GM12878 (cell line): ENCODE measurements at regions not wholly inside any gene's neighbourhood (a gene's known extent, or its start where the extent isn't known, plus 50 kb on each side); places are given as distances from the start of the nearest gene placed in this dataset.

Experiments
- ATAC-seq: fragments of 200-7000 bp; cut with Tn5 transposase; 3 replicates; pipeline ENCODE4 v1.9.1; 2020; ENCODE audit warnings: mild to moderate bottlenecking, moderate library complexity
- BruUV-seq: library from RNA; stranded (reverse); fragments of 400-500 nt; replicated peaks from 2 replicates; lab custom pipeline; 2021; lab: Mats Ljungman, UMichigan
- CTCF ChIA-PET: fragments of 300-600 bp; sonication (Branson Sonifier 250); formaldehyde crosslinking; extraction: SDS; loops from one replicate; lab custom pipeline; 2021; ENCODE audit warnings: inconsistent platforms; lab: Yijun Ruan, JAX
- POLR2A ChIA-PET: fragments of 350-600 bp; formaldehyde crosslinking; extraction: SDS; loops from one replicate; lab custom pipeline; 2021; ENCODE audit warnings: inconsistent platforms; lab: Charles Lee
- RAD21 ChIA-PET: fragments of 300-600 bp; sonication (Branson Sonifier 250); formaldehyde crosslinking; loops from one replicate; lab custom pipeline; 2023; ENCODE audit warnings: antibody characterized with exemption; ENCODE audit not compliant: unreplicated experiment; lab: Charles Lee
- SMC1A ChIA-PET: fragments of 300-600 bp; sonication (Branson Sonifier 250); formaldehyde crosslinking; loops from one replicate; lab custom pipeline; 2023; ENCODE audit not compliant: unreplicated experiment, uncharacterized antibody; lab: Charles Lee
- DNase-seq: peaks from one replicate; pipeline ENCODE4 v3.0.0-alpha.2; 2011; ENCODE audit warnings: low read depth, low spot score
- FAIRE-seq: peaks from 3 replicates; lab custom pipeline; 2011; peaks lifted over from hg19 to GRCh38; lab: Jason Lieb, UNC
- H2AFZ ChIP-seq: 2 replicates; pipeline ENCODE4 v1.6.0; 2011; ENCODE audit warnings: low read depth, low read length, control low read depth; ENCODE audit not compliant: control insufficient read depth
- H3K27ac ChIP-seq: 2 replicates; pipeline ENCODE4 v1.5.1; 2011; ENCODE audit warnings: control low read depth; ENCODE audit not compliant: control insufficient read depth, insufficient read depth
- H3K27me3 ChIP-seq, 2 experiments: replicated peaks in 1 of 2; 2 replicates each; pipeline versions ENCODE4 v1.6.0 to v1.6.1; 2011; ENCODE audit warnings: low read length in 1 of 2; ENCODE audit not compliant: control insufficient read depth in 2 of 2, insufficient read depth in 2 of 2
- H3K36me3 ChIP-seq, 2 experiments: 2 replicates each; pipeline ENCODE4 v1.5.1; 2011; ENCODE audit warnings: low read length in 1 of 2; ENCODE audit not compliant: control insufficient read depth in 2 of 2, insufficient read depth in 2 of 2
- H3K4me1 ChIP-seq: 2 replicates; pipeline ENCODE4 v1.6.1; 2011; ENCODE audit warnings: mild to moderate bottlenecking, low read length, moderate library complexity, mixed read lengths; ENCODE audit not compliant: control insufficient read depth, insufficient read depth
- H3K4me2 ChIP-seq: 2 replicates; pipeline ENCODE4 v1.6.0; 2011; ENCODE audit warnings: control low read depth; ENCODE audit not compliant: control insufficient read depth, insufficient read depth
- H3K4me3 ChIP-seq: fragments of 200-600 bp; sonication (generic); 2 replicates; pipeline ENCODE4 v1.5.1; 2016
- H3K79me2 ChIP-seq: 2 replicates; pipeline ENCODE4 v1.6.0; 2011; ENCODE audit warnings: low read length; ENCODE audit not compliant: control insufficient read depth, insufficient read depth
- H3K9ac ChIP-seq: 2 replicates; pipeline ENCODE4 v1.8.0; 2011; ENCODE audit warnings: low read length, control low read depth, mixed read lengths; ENCODE audit not compliant: control insufficient read depth, insufficient read depth
- H3K9me3 ChIP-seq: replicated peaks from 3 replicates; pipeline ENCODE4 v1.5.1; 2011; ENCODE audit warnings: mild to moderate bottlenecking, low read length; ENCODE audit not compliant: control insufficient read depth, insufficient read depth
- H4K20me1 ChIP-seq: 2 replicates; pipeline ENCODE4 v1.6.0; 2011; ENCODE audit not compliant: control insufficient read depth, insufficient read depth
- ATF3 ChIP-seq: IDR thresholded peaks from 2 replicates; pipeline ENCODE4 v1.6.1; 2011; ENCODE audit warnings: low read depth, mild to moderate bottlenecking, low read length, moderate library complexity, borderline replicate concordance; ENCODE audit errors: extremely low read depth
- BHLHE40 ChIP-seq, 2 experiments: fragments of 450-650 bp in 1 of 2; IDR thresholded peaks; 2 replicates each; pipeline ENCODE4 v1.6.1; 2011 to 2017; ENCODE audit warnings: low read depth in 2 of 2, borderline replicate concordance in 1 of 2, improper control_type of control experiment in 1 of 2, low read length in 1 of 2, mild to moderate bottlenecking in 1 of 2
- FOXK2 ChIP-seq: fragments of 450-650 bp; IDR thresholded peaks from 2 replicates; pipeline ENCODE4 v1.6.1; 2017; ENCODE audit warnings: mild to moderate bottlenecking, moderate library complexity
- JUND ChIP-seq: IDR thresholded peaks from 2 replicates; pipeline ENCODE4 v1.6.1; 2012; ENCODE audit warnings: low read depth, mild to moderate bottlenecking, low read length, improper control_type of control experiment, moderate library complexity
- KLF5 ChIP-seq: fragments of 450-650 bp; IDR thresholded peaks from 2 replicates; pipeline ENCODE4 v1.6.1; 2014; ENCODE audit warnings: mild to moderate bottlenecking; ENCODE audit not compliant: partially characterized antibody
- SMAD5 ChIP-seq: IDR thresholded peaks from 2 replicates; pipeline ENCODE4 v1.6.1; 2016; ENCODE audit warnings: antibody characterized with exemption, low read depth
- WGBS: methylation state at CpG from one replicate; pipeline ENCODE4 v1.1.6; 2016; ENCODE audit warnings: low lambda C conversion rate; ENCODE audit not compliant: insufficient replicate concordance, insufficient coverage; ENCODE audit errors: missing lambda C conversion rate; 5-methylcytosine and 5-hydroxymethylcytosine counted together
- in situ Hi-C: fragments of 300-500 bp; cut with MboI; formaldehyde crosslinking; loops from 9 replicates; pipeline ENCODE4 v1.14.3; 2018; ENCODE audit warnings: mixed read lengths
- intact Hi-C: fragments of 100-400 bp; cut with micrococcal nuclease; formaldehyde crosslinking; loops from one replicate; pipeline ENCODE4 v1.14.2; 2022; ENCODE audit not compliant: unreplicated experiment

GRCh38 chr2:208584378-208584985, 177.9 kb downstream of the PTH2R start (continued):
- TF ChIP-seq ATF3, result no peak

- Histone ChIP-seq H2AFZ (no peak overlapping the region), H3K9ac (no peak overlapping the region), H3K79me2 (no peaks in the 10 kb centered on the region), H3K4me1 (no peaks in the 10 kb centered on the region), H3K36me3 (no peaks in the 10 kb centered on the region), H3K27ac (no peak overlapping the region), H3K9me3 (no peaks in the 10 kb centered on the region), H3K4me3 (no peak overlapping the region), H3K4me2 (no peak overlapping the region), H4K20me1 (no peaks in the 10 kb centered on the region), H3K27me3 (no peaks in the 10 kb centered on the region)
- DNase-seq, result no peak
- no peak for FAIRE-seq
- CTCF ChIA-PET, result no interaction called here
- ATAC-seq, result no peak
- WGBS, result 13% methylated on average over 2 of the region's 2 CpGs
- in situ Hi-C loops, result no loop called here
- POLR2A ChIA-PET, result no interaction called here
- SMC1A ChIA-PET, result no interaction called here
- BruUV-seq, result no TSS peak
- TF ChIP-seq BHLHE40 (IDR thresholded peaks at IDR 0.05; ENCODE audit: borderline replicate concordance in 1 of 2, low read depth in 2 of 2, low read length in 1 of 2) (no peak), KLF5 (no peak), JUND (no peak), SMAD5 (no peak), FOXK2 (no peak)
- RAD21 ChIA-PET, result no interaction called here
- intact Hi-C loops, result no loop called here
These were observed 179.9 kb downstream of the PTH2R start for GRCh38 chr2:208586516-208586915.
